HG03103 (cell line): ENCODE measurements at regions not wholly inside any gene's neighbourhood (a gene's known extent, or its start where the extent isn't known, plus 50 kb on each side); places are given as distances from the start of the nearest gene placed in this dataset.

ENCODE experiments used
- ATAC-seq: cut with Tn5 transposase; IDR thresholded peaks from one replicate; pipeline ENCODE4 v1.9.1; 2021; ENCODE audit warnings: low read depth; ENCODE audit not compliant: unreplicated experiment

GRCh38 chr3:118541796-118542195 lies 492.9 kb downstream of the IGSF11 start:
- no peak for ATAC-seq

- ATAC-seq, result no peak
Measured at GRCh38 chr3:118543832-118544231, 490.8 kb downstream of the IGSF11 start.

- ATAC-seq, result no peak
Measured at GRCh38 chr3:118544458-118544857, 490.2 kb downstream of the IGSF11 start.

GRCh38 chr3:118548434-118548833 lies 486.2 kb downstream of the IGSF11 start:
- no peak for ATAC-seq

- no peak for ATAC-seq
Measured at GRCh38 chr3:118550122-118550521, 484.5 kb downstream of the IGSF11 start.

GRCh38 chr3:118550556-118550955 lies 484.1 kb downstream of the IGSF11 start:
- ATAC-seq, result no peak

- no peak for ATAC-seq
Measured at GRCh38 chr3:118554148-118554838, 480.4 kb downstream of the IGSF11 start.

- no peak for ATAC-seq
Measured at GRCh38 chr3:118556983-118557382, 477.7 kb downstream of the IGSF11 start.

GRCh38 chr3:118557513-118557912 lies 477.1 kb downstream of the IGSF11 start:
- no peak for ATAC-seq

- no peak for ATAC-seq
Measured at GRCh38 chr3:118559286-118559685, 475.4 kb downstream of the IGSF11 start.

GRCh38 chr3:118564800-118565199 lies 469.8 kb downstream of the IGSF11 start:
- ATAC-seq, result no peak

GRCh38 chr3:118573912-118574311 lies 460.7 kb downstream of the IGSF11 start:
- ATAC-seq, result no peak

- no peak for ATAC-seq
Measured at GRCh38 chr3:118577055-118577777, 457.4 kb downstream of the IGSF11 start.

GRCh38 chr3:118578559-118578958 lies 456.1 kb downstream of the IGSF11 start:
- no peak for ATAC-seq

- no peak for ATAC-seq
Measured at GRCh38 chr3:118587037-118587741, 447.5 kb downstream of the IGSF11 start.

GRCh38 chr3:118587847-118588246 lies 446.8 kb downstream of the IGSF11 start:
- no peak for ATAC-seq

GRCh38 chr3:118593277-118593670 lies 441.4 kb downstream of the IGSF11 start:
- no peak for ATAC-seq

GRCh38 chr3:118597184-118597583 lies 437.5 kb downstream of the IGSF11 start:
- ATAC-seq, result no peak

GRCh38 chr3:118607915-118608820 lies 426.5 kb downstream of the IGSF11 start:
- no peak for ATAC-seq

GRCh38 chr3:118618247-118619040 lies 416.2 kb downstream of the IGSF11 start:
- no peak for ATAC-seq
